Stimulated activated naive B cell treated with anti-CD40 and anti-IgM and Interleukin-4, amounts not matched to agents 10 μg/mL and 1 μg/mL and 100 μg/mL, for 72 hours (primary cell): ENCODE measurements at regions not wholly inside any gene's neighbourhood (a gene's known extent, or its start where the extent isn't known, plus 50 kb on each side); places are given as distances from the start of the nearest gene placed in this dataset.
"Not testable (repeated sequence)": the region's sequence is repeated elsewhere in the genome, so short reads cannot be mapped to it uniquely, and the experiment has no call there.

Experiments used
- ATAC-seq, 2 donors: fragments of 150-1000 bp; cut with Tn5 transposase; replicated peaks; 2 replicates each; pipeline ENCODE4 v1.10.0; 2021; ENCODE audit warnings: moderate library complexity in 1 of 2
- DNase-seq: peaks from one replicate; pipeline ENCODE4 v3.0.0; 2021
- H3K27ac Mint-ChIP-seq: one replicate; pipeline ENCODE4 v1.8.0; 2022; ENCODE audit warnings: mild to moderate bottlenecking, mixed read lengths
- H3K27me3 Mint-ChIP-seq, 2 donors: one replicate each; pipeline ENCODE4 v1.8.0; 2022; ENCODE audit warnings: mixed read lengths in 2 of 2
- H3K36me3 Mint-ChIP-seq, 2 donors: one replicate each; pipeline ENCODE4 v1.8.0; 2022; ENCODE audit warnings: mixed read lengths in 2 of 2, mild to moderate bottlenecking in 1 of 2
- H3K4me1 Mint-ChIP-seq, 2 donors: one replicate each; pipeline ENCODE4 v1.8.0; 2022; ENCODE audit warnings: mixed read lengths in 2 of 2, mild to moderate bottlenecking in 1 of 2
- H3K4me3 Mint-ChIP-seq, 2 donors: one replicate each; pipeline ENCODE4 v1.8.0; 2022; ENCODE audit warnings: mild to moderate bottlenecking in 2 of 2, mixed read lengths in 2 of 2, moderate library complexity in 1 of 2
- H3K9me3 Mint-ChIP-seq, 2 donors: one replicate each; pipeline ENCODE4 v1.8.0; 2022; ENCODE audit warnings: mixed read lengths in 2 of 2, mild to moderate bottlenecking in 1 of 2

DNA sequence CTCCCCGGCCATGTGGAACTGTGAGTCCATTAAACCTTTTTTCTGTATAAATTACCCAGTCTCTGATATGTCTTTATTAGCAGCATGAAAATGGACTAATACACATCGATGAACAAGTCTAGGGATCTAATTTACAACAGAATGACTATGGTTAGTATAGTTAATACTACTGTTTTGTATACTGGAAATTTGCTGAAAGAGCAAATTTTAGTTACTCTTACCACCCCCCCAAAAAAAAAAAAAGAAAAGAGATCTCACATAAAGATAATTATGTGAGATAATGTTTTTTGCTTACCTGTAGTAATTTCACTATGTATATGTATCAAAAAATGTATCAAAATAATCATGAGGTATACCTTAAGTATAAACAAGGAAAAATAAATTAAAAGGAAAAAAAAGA, 199.5 kb upstream of the GRM3 start:
- no peaks in the 10 kb centered on the region for H3K9me3 Mint-ChIP-seq
- no peak for ATAC-seq
- no peaks in the 10 kb centered on the region for H3K4me1 Mint-ChIP-seq
- no peaks in the 10 kb centered on the region for H3K36me3 Mint-ChIP-seq
- H3K27ac Mint-ChIP-seq, result no peak overlapping the region
- DNase-seq, result no peak
- H3K27me3 Mint-ChIP-seq, result no peaks in the 10 kb centered on the region
- H3K4me3 Mint-ChIP-seq, result no peak overlapping the region

DNA sequence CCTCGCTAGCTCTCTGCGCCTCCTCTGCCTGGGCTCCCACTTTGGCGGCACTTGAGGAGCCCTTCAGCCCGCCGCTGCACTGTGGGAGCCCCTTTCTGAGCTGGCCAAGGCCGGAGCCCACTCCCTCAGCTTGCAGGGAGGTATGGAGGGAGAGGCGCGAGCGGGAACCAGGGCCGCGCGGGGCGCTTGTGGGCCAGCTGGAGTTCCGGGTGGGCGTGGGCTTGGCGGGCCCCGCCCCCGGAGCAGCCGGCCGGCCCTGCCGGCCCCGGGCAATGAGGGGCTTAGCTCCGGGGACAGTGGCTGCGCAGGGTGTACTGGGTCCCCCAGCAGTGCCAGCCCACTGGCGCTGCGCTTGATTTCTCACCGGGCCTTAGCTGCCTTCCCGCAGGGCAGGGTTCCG, 203.3 kb upstream of the GRM3 start:
- not testable (repeated sequence) for H3K27me3 Mint-ChIP-seq, ATAC-seq, DNase-seq, H3K4me1 Mint-ChIP-seq, H3K9me3 Mint-ChIP-seq, H3K36me3 Mint-ChIP-seq, H3K27ac Mint-ChIP-seq, H3K4me3 Mint-ChIP-seq

DNA sequence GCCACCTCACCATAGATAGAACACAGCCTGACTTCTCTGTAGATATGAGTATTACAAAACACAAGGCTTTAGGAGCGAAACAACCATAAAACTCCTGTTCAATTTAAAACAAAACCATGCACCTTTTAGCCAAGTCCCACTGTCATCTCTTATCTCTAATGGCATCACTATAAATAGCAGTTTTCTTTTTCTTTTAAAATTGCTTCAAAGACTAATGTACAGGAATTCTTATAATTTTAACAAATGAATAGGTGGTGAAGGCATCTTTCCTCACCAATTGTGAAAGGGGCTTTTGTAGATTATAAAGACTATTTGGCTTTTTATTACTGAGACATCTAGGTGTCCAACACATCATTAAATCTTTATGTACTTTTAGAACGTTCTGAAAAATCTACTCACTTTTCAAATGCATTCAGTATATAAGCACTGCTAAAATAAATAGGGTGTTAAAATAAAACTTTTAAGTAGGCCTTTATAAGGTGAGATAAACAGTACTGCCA, 205.7 kb upstream of the GRM3 start:
- H3K4me1 Mint-ChIP-seq, result no peaks in the 10 kb centered on the region
- H3K36me3 Mint-ChIP-seq, result no peaks in the 10 kb centered on the region
- no peak for ATAC-seq
- no peaks in the 10 kb centered on the region for H3K9me3 Mint-ChIP-seq
- no peak overlapping the region for H3K27ac Mint-ChIP-seq
- DNase-seq, result no peak
- H3K4me3 Mint-ChIP-seq, result no peak overlapping the region
- no peaks in the 10 kb centered on the region for H3K27me3 Mint-ChIP-seq

DNA sequence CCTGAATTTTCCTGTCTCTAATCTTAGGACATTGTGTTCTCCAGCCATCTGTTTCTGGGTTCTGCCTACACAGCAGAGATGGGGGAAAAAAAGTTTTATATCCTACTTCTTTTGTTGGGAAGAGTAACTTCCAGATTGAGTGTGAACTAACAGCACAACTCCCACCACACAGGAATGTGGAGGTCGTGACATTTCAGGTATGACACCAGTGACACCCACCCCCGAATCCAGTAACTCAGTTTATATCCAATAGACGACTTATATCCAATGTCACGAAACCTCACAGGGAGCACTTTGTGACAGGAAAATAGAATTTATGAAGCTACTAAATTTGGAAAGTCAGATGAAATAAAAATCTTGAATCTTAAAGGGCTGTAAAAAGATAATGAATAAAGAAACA, 211.9 kb upstream of the GRM3 start:
- no peak overlapping the region for H3K4me3 Mint-ChIP-seq
- no peaks in the 10 kb centered on the region for H3K36me3 Mint-ChIP-seq
- no peak for DNase-seq

DNA sequence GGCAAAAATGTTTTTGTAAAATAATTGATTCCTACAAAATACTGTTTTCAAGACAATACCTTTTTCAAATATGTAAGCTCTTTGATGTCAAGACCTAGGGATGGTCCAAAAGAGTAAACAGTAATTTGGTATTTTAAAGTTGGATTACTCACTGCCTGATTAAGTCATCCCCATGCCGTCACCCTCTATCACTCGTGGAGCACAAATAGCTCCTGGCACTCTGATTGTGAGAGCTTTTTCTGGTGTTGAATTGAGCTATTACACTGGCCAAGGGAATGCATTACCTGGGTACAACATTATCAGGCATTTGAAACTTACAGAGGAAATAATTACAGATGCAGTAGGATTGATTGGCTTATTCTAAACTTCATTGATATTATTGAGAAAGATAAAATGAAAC, 231.9 kb upstream of the GRM3 start:
- no peak for ATAC-seq
- no peaks in the 10 kb centered on the region for H3K4me1 Mint-ChIP-seq
- no peaks in the 10 kb centered on the region for H3K27me3 Mint-ChIP-seq

More for the DNA sequence above, 211.9 kb upstream of the GRM3 start:
- ATAC-seq, result no peak
- Mint-ChIP-seq H3K27ac (no peak overlapping the region), H3K4me1 (no peaks in the 10 kb centered on the region), H3K27me3 (no peaks in the 10 kb centered on the region), H3K9me3 (no peaks in the 10 kb centered on the region)

DNA sequence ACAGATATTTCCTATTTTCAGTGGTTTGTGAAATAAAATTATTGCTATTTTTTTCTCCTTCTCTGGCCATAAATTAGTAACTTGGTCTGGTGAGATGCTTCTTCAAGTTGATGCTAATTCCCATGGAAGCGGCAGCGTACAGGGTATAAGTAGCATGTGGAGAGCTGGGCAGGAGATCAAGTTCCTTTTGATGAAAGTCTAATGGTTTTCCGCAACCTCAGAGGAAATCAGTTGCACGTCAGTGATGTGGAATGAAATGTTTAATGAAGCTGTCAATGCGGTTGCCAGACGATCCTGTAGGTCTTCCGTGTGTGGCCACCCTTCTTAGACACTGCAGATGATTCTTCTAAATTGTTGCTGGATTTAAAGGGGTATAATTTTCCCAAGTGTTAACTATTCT, 236.4 kb upstream of the GRM3 start:
- ATAC-seq, result no peak
- Mint-ChIP-seq H3K4me3 (no peak overlapping the region), H3K27ac (no peak overlapping the region), H3K27me3 (no peaks in the 10 kb centered on the region), H3K4me1 (no peaks in the 10 kb centered on the region), H3K9me3 (no peaks in the 10 kb centered on the region), H3K36me3 (no peaks in the 10 kb centered on the region)
- no peak for DNase-seq

More for the DNA sequence above, 231.9 kb upstream of the GRM3 start:
- no peak for DNase-seq
- no peaks in the 10 kb centered on the region for H3K9me3 Mint-ChIP-seq
- no peak overlapping the region for H3K4me3 Mint-ChIP-seq
- H3K36me3 Mint-ChIP-seq, result no peaks in the 10 kb centered on the region
- H3K27ac Mint-ChIP-seq, result no peak overlapping the region

DNA sequence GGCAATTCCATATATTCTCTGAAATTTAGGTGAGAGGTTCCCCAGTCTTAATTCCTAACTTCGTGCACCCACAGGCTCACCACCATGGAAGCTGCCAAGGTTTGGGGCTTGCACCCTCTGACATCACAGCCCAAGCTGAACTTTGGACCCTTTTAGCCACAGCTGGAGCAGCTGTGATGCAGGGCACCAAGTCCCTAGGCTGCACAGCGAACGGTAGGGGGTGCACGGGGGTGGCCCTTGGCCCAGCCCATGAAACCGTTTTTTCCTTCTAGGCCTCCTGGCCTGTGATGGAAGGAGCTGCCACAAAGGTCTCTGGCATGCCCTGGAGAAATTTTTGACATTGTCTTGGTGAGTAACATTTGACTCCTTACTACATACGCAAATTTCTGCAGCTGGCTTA, 251.9 kb upstream of the GRM3 start:
- no peaks in the 10 kb centered on the region for H3K4me1 Mint-ChIP-seq
- no peak overlapping the region for H3K4me3 Mint-ChIP-seq
- peaks cover 5 to 8% of the 10 kb centered on the region in 2 donors for H3K9me3 Mint-ChIP-seq
- H3K27ac Mint-ChIP-seq, result no peak overlapping the region
- no peak for DNase-seq
- ATAC-seq, result no peak
- no peaks in the 10 kb centered on the region for H3K27me3 Mint-ChIP-seq
- no peaks in the 10 kb centered on the region for H3K36me3 Mint-ChIP-seq

DNA sequence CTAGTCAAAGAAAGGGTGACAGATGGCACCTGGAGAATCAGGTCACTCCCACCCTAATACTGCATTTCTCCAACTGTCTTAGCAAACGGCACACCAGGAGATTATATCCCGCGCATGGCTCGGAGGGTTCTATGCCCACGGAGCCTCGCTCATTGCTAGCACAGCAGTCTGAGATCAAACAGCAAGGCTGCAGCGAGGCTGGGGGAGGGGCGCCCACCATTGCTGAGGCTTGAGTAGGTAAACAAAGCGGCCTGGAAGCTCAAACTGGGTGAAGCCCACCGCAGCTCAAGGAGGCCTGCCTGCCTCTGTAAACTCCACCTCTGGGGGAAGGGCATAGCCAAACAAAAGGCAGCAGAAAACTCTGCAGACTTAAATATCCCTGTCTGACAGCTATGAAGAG, 268.1 kb upstream of the GRM3 start:
- not testable (repeated sequence) for H3K36me3 Mint-ChIP-seq, H3K27me3 Mint-ChIP-seq, H3K4me1 Mint-ChIP-seq, ATAC-seq, DNase-seq, H3K4me3 Mint-ChIP-seq, H3K27ac Mint-ChIP-seq, H3K9me3 Mint-ChIP-seq

DNA sequence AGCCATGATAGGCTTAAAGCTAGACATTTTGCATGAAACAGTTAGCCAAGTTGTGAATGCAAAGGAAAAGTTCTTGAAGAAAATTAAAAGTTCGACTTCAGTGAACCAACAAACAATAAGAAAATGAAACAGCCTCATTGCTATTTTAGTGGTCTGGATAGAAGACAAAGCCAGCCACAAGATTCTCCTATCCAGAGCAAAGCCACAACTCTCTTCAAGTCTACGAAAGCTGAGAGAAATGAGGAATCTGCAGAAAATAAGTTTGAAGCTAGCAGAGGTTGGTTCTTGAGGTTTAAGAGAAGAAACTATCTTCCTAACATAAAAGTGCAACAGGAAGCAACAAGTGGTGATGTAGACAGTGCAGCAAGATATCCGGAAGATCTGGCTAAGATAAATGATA, 271.4 kb upstream of the GRM3 start:
- no peaks in the 10 kb centered on the region for H3K27me3 Mint-ChIP-seq
- no peak overlapping the region for H3K27ac Mint-ChIP-seq
- no peak for ATAC-seq
- no peak for DNase-seq
- peaks cover 2 to 7% of the 10 kb centered on the region in 2 donors for H3K9me3 Mint-ChIP-seq
- no peaks in the 10 kb centered on the region for H3K4me1 Mint-ChIP-seq
- no peaks in the 10 kb centered on the region for H3K36me3 Mint-ChIP-seq
- H3K4me3 Mint-ChIP-seq, result no peak overlapping the region

DNA sequence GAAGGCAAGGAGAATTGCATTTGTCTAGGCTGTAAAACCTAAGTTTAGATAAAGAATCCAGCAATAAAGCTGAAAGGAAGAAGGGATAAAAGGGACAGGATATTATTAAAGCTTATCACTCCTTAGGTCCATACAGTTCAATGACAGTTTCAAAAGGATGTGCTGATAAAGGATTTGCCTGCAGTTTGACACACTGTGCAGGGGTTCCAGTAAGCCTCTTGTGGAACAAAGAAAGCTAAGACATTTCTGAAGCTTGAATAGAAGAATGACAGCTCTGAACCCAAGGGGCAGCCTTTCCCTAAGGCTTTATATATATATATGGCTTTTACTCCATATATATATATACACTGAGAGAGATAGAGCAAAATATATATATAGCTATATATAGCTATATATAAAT, 276.8 kb upstream of the GRM3 start:
- Mint-ChIP-seq H3K27ac (no peak overlapping the region), H3K9me3 (peaks cover 0 to 7% of the 10 kb centered on the region in 2 donors), H3K4me1 (no peaks in the 10 kb centered on the region), H3K36me3 (no peaks in the 10 kb centered on the region), H3K27me3 (no peaks in the 10 kb centered on the region), H3K4me3 (no peak overlapping the region)
- ATAC-seq, result no peak
- no peak for DNase-seq

DNA sequence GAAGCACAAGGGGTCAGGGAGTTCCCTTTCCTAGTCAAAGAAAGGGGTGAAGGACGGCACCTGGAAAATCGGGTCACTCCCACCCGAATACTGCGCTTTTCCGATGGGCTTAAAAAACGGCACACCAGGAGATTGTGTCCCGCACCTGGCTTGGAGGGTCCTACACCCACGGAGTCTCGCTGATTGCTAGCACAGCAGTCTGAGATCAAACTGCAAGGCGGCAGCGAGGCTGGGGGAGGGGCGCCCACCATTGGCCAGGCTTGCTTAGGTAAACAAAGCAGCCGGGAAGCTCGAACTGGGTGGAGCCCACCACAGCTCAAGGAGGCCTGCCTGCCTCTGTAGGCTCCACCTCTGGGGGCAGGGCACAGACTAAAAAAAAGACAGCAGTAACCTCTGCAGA, 303.3 kb upstream of the GRM3 start:
- H3K4me1 Mint-ChIP-seq, H3K27ac Mint-ChIP-seq, ATAC-seq, H3K36me3 Mint-ChIP-seq, H3K9me3 Mint-ChIP-seq, H3K27me3 Mint-ChIP-seq, H3K4me3 Mint-ChIP-seq, DNase-seq: not testable (repeated sequence)

DNA sequence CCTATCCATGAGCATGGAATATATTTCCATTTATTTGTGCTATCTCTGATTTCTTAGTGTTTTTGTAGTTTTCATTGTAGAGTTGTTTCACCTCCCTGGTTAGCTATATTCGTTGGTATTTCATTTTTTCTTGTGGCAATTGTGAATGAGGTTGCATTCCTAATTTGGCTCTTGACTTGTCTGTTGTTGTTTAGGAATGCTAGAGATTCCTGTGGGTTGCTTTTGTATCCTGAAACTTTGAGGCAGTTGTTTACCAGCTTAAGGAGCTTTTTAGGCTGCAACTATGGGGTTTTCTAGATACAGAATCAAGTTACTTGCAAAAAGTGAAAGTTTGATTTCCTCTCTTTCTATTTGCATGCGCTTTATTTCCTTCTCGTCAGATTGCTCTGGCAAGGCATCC, 304.7 kb upstream of the GRM3 start:
- no peaks in the 10 kb centered on the region for H3K4me1 Mint-ChIP-seq
- ATAC-seq, result no peak

DNA sequence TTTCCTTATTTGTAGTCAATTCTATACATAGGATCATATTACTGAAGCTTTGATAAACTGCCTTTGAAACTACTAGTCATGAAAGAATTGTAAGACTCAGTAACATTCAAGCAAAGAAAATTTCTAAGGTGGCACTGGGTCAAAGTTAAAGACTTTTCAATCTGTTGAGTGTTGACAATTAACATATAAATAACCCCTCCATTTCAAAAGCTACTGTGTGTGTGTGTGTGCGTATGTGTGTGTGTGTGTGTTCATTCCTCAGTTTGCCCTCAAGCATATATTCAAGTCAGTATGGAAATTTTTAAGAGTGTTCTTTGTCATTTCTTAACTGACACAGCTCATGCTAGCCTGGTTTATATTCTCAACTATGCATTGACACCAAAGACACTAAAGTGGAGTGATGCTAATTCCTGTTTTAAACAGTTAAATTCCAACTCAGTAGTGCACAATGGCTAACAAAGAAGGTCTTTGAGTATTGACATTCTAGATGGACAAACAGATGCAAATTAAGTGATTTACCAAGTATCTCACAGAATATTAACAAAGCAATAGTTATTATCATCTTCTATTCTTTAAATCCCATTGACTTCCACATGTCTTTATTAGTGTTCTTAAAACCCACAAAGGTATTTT, 314.8 kb upstream of the GRM3 start:
- no peak overlapping the region for H3K4me3 Mint-ChIP-seq
- H3K36me3 Mint-ChIP-seq, result no peaks in the 10 kb centered on the region
- H3K9me3 Mint-ChIP-seq, result no peaks in the 10 kb centered on the region
- no peak for DNase-seq
- no peak for ATAC-seq
- no peaks in the 10 kb centered on the region for H3K27me3 Mint-ChIP-seq
- no peak overlapping the region for H3K27ac Mint-ChIP-seq
- H3K4me1 Mint-ChIP-seq, result no peaks in the 10 kb centered on the region

More for the DNA sequence above, 304.7 kb upstream of the GRM3 start:
- H3K27ac Mint-ChIP-seq, result no peak overlapping the region
- no peaks in the 10 kb centered on the region for H3K27me3 Mint-ChIP-seq
- no peaks in the 10 kb centered on the region for H3K36me3 Mint-ChIP-seq
- H3K9me3 Mint-ChIP-seq, result no peaks in the 10 kb centered on the region
- no peak overlapping the region for H3K4me3 Mint-ChIP-seq
- DNase-seq, result no peak

DNA sequence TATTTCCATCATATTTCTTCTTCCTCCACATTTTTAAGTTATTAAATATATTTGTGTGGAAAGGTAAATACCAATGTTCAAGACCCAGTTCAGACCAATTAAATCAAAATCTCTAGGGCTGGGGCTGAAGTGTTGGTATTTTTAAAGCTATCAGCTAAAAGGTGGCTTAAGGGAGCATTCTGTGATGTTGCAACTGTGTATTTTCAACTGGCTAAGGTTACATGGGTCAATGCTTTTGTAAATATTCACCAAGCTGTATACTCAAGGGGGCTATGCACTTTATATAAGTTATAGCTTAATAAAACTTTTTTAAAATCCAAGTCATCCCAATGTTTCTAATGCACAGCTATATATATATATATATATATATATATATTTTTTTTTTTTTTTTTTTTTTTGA, 316.9 kb upstream of the GRM3 start:
- DNase-seq (no peak), ATAC-seq (no peak)
- Mint-ChIP-seq H3K4me3 (no peak overlapping the region), H3K27me3 (no peaks in the 10 kb centered on the region), H3K4me1 (no peaks in the 10 kb centered on the region), H3K36me3 (no peaks in the 10 kb centered on the region), H3K27ac (no peak overlapping the region), H3K9me3 (no peaks in the 10 kb centered on the region)

DNA sequence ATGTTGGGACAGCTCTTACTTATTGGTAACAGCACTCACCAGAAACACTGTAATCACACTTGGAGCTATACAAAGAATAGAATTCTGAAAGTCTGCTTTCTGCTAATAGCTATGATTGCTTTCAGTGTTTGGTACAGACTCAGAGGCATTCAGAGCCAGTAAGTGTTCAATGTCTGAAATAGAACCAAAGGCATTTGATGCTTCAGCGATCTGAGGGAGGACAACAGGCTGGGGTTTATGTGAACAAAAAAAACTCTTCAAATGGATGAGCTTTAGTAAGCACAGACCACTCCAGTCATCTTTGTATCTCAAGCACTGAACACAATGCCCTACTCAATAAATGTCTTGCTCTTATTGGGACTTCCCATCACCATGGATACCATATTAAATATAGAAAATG, 322.8 kb upstream of the GRM3 start:
- ATAC-seq (no peak), DNase-seq (no peak)
- Mint-ChIP-seq H3K27ac (no peak overlapping the region), H3K4me1 (no peaks in the 10 kb centered on the region), H3K27me3 (no peaks in the 10 kb centered on the region), H3K36me3 (no peaks in the 10 kb centered on the region), H3K4me3 (no peak overlapping the region), H3K9me3 (no peaks in the 10 kb centered on the region)

DNA sequence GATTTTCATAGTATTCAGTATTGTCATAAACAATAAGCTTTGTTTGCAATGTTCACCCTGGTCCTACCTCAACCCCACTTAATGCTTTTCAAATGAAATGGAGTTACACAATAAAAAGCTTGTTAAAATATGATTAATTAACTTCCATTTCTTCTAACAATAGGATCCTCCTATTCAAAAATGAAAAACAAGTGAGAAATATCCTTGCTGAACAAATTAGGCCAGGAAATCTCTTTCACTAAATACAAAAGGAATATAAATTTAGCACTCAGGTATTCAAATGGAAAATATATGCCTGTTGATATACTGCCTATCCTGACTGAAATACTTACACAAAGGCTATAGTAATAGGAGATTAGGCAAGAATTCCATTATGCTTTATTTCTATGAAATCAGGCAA, 323.4 kb upstream of the GRM3 start:
- DNase-seq, result no peak
- no peaks in the 10 kb centered on the region for H3K9me3 Mint-ChIP-seq
- H3K4me3 Mint-ChIP-seq, result no peak overlapping the region
- no peak overlapping the region for H3K27ac Mint-ChIP-seq
- no peaks in the 10 kb centered on the region for H3K36me3 Mint-ChIP-seq
- no peaks in the 10 kb centered on the region for H3K27me3 Mint-ChIP-seq
- H3K4me1 Mint-ChIP-seq, result no peaks in the 10 kb centered on the region
- ATAC-seq, result no peak
